CD4-positive, alpha-beta T cell (primary cell): ENCODE measurements at regions not wholly inside any gene's neighbourhood (a gene's known extent, or its start where the extent isn't known, plus 50 kb on each side); places are given as distances from the start of the nearest gene placed in this dataset.

Experiments
- ATAC-seq: fragments of 200-7000 bp; cut with Tn5 transposase; one replicate; pipeline ENCODE4 v1.10.0; 2022; ENCODE audit warnings: mild to moderate bottlenecking; ENCODE audit not compliant: poor library complexity
- CTCF ChIA-PET: fragments of 350-600 bp; sonication (Branson Sonifier 250); formaldehyde crosslinking; loops from one replicate; lab custom pipeline; 2021; ENCODE audit warnings: antibody characterized with exemption, inconsistent platforms; lab: Charles Lee
- POLR2A ChIA-PET: fragments of 350-600 bp; sonication (Branson Sonifier 250); formaldehyde crosslinking; loops from one replicate; lab custom pipeline; 2021; ENCODE audit warnings: antibody characterized with exemption, inconsistent platforms; lab: Charles Lee
- DNase-seq, 14 experiments: peaks; one replicate each; pipeline ENCODE4 v3.0.0-alpha.2; 2013 to 2020; ENCODE audit warnings: mixed read lengths in 2 of 14
- H3K27ac ChIP-seq, 2 donors: one replicate each; pipeline versions ENCODE4 v1.5.1 to v1.7.0; 2013; ENCODE audit warnings: low read length in 2 of 2, low read depth in 1 of 2, mild to moderate bottlenecking in 1 of 2
- H3K27me3 ChIP-seq, 2 experiments: 1 replicate in 1 of 2; 2 replicates in 1 of 2; pipeline versions ENCODE4 v1.6.1 to v1.7.0; 2013; ENCODE audit warnings: low read length in 2 of 2, control low read depth in 1 of 2, mild to moderate bottlenecking in 1 of 2, moderate library complexity in 1 of 2; ENCODE audit not compliant: insufficient read depth in 2 of 2, control insufficient read depth in 1 of 2
- H3K36me3 ChIP-seq: one replicate; pipeline ENCODE4 v1.6.1; 2013; ENCODE audit warnings: low read length, control low read depth; ENCODE audit not compliant: insufficient read depth
- H3K4me1 ChIP-seq: one replicate; pipeline ENCODE4 v1.6.1; 2013; ENCODE audit warnings: low read length, control low read depth; ENCODE audit not compliant: insufficient read depth
- H3K4me3 ChIP-seq: one replicate; pipeline ENCODE4 v1.5.1; 2013; ENCODE audit warnings: mild to moderate bottlenecking, low read length, moderate library complexity
- H3K9me3 ChIP-seq, 2 experiments: 1 replicate in 1 of 2; 2 replicates in 1 of 2; pipeline versions ENCODE4 v1.6.1 to v1.7.0; 2013; ENCODE audit warnings: low read length in 2 of 2, mild to moderate bottlenecking in 2 of 2, control low read depth in 1 of 2, moderate library complexity in 1 of 2; ENCODE audit not compliant: control insufficient read depth in 1 of 2, insufficient read depth in 1 of 2
- H3K27ac Mint-ChIP-seq: one replicate; pipeline ENCODE4 v1.8.0; 2020; ENCODE audit warnings: mixed read lengths
- H3K27me3 Mint-ChIP-seq: one replicate; pipeline ENCODE4 v1.8.0; 2021; ENCODE audit warnings: mixed read lengths
- H3K36me3 Mint-ChIP-seq: one replicate; pipeline ENCODE4 v1.8.0; 2021; ENCODE audit warnings: low read depth, mixed read lengths
- H3K4me1 Mint-ChIP-seq: one replicate; pipeline ENCODE4 v1.8.0; 2021; ENCODE audit warnings: low read depth, mixed read lengths
- H3K4me3 Mint-ChIP-seq: one replicate; pipeline ENCODE4 v1.8.0; 2020; ENCODE audit warnings: mild to moderate bottlenecking, mixed read lengths
- H3K9me3 Mint-ChIP-seq: one replicate; pipeline ENCODE4 v1.8.0; 2020; ENCODE audit warnings: mixed read lengths
- CTCF ChIP-seq: fragments of 200-600 bp; IDR thresholded peaks from one replicate; pipeline ENCODE4 v1.8.0; 2022; ENCODE audit warnings: antibody characterized with exemption, mild to moderate bottlenecking
- intact Hi-C, 2 experiments: fragments of 100-400 bp; cut with DNase I in 1 of 2; cut with micrococcal nuclease in 1 of 2; formaldehyde crosslinking; loops; one replicate each; pipeline versions ENCODE4 v1.15.1 to v1.9.0; 2023 to 2025; cut with DNase I, micrococcal nuclease

DNA sequence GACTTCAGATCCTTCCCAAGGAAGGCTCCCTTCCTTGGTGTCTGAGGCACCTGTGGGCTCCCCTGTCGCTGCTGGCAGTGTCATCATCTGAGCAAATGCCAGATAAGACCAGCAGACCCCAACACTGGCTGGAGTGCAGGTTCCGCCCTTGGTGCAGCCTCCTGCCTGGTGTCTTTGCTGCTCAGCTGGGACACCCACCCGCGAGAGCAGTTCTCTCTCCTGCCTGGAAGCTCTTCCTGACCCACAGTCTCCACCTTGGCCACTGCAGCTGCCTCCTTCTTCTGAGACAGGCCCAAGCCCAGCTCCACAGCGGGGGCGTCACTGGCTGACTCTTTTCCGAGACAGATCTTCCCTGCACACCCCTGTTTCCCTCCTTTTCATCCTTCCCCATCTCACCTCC is 395.7 kb upstream of the MAP3K7 start:
- DNase-seq (no peak), ATAC-seq (no peak)
- Histone ChIP-seq H3K36me3 (no peaks in the 10 kb centered on the region), H3K4me1 (no peaks in the 10 kb centered on the region), H3K4me3 (no peak overlapping the region), H3K27me3 (no peaks in the 10 kb centered on the region), H3K9me3 (peaks cover 0 to 4% of the 10 kb centered on the region in 2 experiments), H3K27ac (no peak overlapping the region)
- peaks cover 5% of the 10 kb centered on the region for H3K27me3 Mint-ChIP-seq
- intact Hi-C loops, result no loop called here
- no peak overlapping the region for H3K27ac Mint-ChIP-seq
- H3K9me3 Mint-ChIP-seq, result no peaks in the 10 kb centered on the region
- POLR2A ChIA-PET, result no interaction called here
- CTCF ChIA-PET, result no interaction called here
- no peaks in the 10 kb centered on the region for H3K36me3 Mint-ChIP-seq
- H3K4me3 Mint-ChIP-seq, result no peak overlapping the region
- TF ChIP-seq CTCF, result no peak
- no peaks in the 10 kb centered on the region for H3K4me1 Mint-ChIP-seq

DNA sequence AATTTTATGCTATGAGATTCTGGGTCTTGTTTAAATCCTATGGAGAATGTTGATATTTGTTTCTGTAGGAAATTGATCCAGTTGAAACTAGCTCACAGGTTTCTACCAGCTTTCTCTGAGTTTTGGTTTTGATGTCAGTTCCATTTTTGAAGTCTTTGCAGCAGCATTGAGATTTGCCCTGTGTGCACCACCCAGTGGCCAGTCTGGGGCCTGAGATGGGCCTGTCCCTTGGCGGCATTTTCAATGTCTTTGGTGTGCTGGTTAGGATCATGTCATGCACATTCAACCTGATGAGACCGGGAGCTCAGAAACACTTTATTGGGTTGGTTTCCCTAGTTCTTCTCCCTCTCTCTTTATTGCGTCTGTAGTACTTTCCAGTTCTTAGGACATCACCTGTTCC is 395.2 kb upstream of the MAP3K7 start:
- Histone ChIP-seq H3K9me3 (peaks cover 0 to 4% of the 10 kb centered on the region in 2 experiments), H3K4me3 (no peak overlapping the region), H3K27me3 (no peaks in the 10 kb centered on the region), H3K36me3 (no peaks in the 10 kb centered on the region), H3K27ac (no peak overlapping the region), H3K4me1 (no peaks in the 10 kb centered on the region)
- intact Hi-C loops, result no loop called here
- no peaks in the 10 kb centered on the region for H3K4me1 Mint-ChIP-seq
- DNase-seq (no peak), ATAC-seq (no peak)
- H3K27me3 Mint-ChIP-seq, result peaks cover 5% of the 10 kb centered on the region
- no peak for TF ChIP-seq CTCF
- CTCF ChIA-PET, result no interaction called here
- no peak overlapping the region for H3K4me3 Mint-ChIP-seq
- no peak overlapping the region for H3K27ac Mint-ChIP-seq
- no peaks in the 10 kb centered on the region for H3K9me3 Mint-ChIP-seq
- POLR2A ChIA-PET, result no interaction called here
- H3K36me3 Mint-ChIP-seq, result no peaks in the 10 kb centered on the region

DNA sequence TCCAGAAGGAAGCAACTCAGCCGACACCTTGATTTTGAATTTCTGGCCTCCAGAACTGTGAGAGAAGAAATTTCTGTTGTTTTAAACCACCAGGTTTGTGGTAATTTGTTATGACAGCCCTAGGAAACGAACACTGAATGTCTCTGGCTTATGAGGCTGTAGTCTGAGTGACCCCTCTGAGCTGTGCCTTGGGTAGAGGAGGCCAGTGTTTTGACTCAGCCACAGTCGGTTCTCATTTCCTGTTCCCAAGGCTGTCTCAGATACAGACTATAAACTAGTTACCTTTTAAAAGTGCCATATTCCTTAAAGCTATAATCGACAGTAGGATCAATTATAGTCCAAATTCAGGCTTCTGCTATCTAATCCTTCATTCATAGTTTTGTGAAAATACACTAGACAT is 391.2 kb upstream of the MAP3K7 start:
- H3K4me1 Mint-ChIP-seq, result no peaks in the 10 kb centered on the region

More for the DNA sequence above, 391.2 kb upstream of the MAP3K7 start:
- no peaks in the 10 kb centered on the region for H3K36me3 ChIP-seq
- Mint-ChIP-seq H3K9me3 (no peaks in the 10 kb centered on the region), H3K27ac (no peak overlapping the region), H3K27me3 (no peaks in the 10 kb centered on the region), H3K36me3 (no peaks in the 10 kb centered on the region), H3K4me3 (no peak overlapping the region)
- TF ChIP-seq CTCF, result no peak
- peaks cover 0 to 4% of the 10 kb centered on the region in 2 experiments for H3K9me3 ChIP-seq
- no peak for ATAC-seq
- no peaks in the 10 kb centered on the region for H3K4me1 ChIP-seq
- intact Hi-C loops, result no loop called here
- ChIA-PET CTCF (no interaction called here), POLR2A (no interaction called here)
- no peak overlapping the region for H3K4me3 ChIP-seq
- DNase-seq, result no peak
- H3K27me3 ChIP-seq, result no peaks in the 10 kb centered on the region
- no peak overlapping the region for H3K27ac ChIP-seq
